GM21447 (cell line): ENCODE measurements at regions not wholly inside any gene's neighbourhood (a gene's known extent, or its start where the extent isn't known, plus 50 kb on each side); places are given as distances from the start of the nearest gene placed in this dataset.
"Not testable (repeated sequence)": the region's sequence is repeated elsewhere in the genome, so short reads cannot be mapped to it uniquely, and the experiment has no call there.

Source experiments
- ATAC-seq: cut with Tn5 transposase; IDR thresholded peaks from one replicate; pipeline ENCODE4 v1.9.1; 2021; ENCODE audit not compliant: unreplicated experiment

DNA sequence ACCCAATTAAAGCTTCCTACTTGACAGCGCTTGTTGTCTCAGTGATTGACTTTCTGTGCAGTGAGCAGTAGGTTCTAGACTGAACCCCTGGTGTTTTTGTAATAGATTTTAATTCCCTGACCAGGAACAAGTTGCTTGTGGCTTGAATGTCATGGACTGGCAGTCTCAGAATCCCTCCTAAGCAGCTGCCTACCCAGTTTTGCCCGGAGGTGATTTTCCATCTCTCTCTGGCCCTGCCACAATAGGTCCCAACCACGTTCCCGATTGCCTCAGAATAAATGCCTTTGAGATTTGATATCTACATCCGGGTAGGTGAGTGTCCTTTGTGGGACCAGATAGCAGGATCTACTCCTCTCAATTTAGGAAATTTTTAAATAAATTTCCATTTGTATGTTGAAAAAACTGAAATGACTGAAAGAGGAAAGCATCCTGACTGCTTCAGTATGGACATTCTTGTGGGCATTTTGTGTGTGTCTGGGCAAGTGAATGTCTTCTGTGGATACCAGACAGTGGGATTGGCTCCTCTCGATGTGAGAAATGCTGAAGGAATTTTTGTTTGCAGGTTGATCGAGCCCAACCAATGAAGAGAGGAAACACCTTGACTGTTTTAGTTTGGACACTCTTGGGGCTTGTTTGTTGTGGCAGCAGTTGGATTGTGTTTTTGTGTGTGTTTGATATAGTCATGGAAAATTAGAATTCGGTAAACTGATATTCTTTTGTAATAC lies 1607.4 kb downstream of the C4orf33 start:
- no peak for ATAC-seq

DNA sequence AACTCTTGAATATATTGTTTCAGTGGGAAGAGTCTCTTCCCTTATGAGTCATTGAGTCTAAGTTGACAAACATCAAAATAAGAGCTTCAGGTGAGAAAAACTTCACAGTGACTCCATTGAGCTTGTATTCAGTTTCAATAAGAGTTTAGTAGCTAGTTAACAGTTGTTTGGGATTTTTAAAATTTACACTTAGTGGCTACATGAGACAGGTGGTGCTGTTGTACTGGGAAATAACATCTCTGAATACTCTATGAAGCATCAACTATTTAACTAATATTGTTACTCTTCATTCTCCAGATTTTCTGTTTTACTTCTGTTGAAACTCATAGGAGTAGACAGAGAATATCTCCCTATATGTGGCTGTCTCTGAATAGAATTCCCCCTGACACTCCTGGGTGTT lies 1609.1 kb downstream of the C4orf33 start:
- no peak for ATAC-seq

DNA sequence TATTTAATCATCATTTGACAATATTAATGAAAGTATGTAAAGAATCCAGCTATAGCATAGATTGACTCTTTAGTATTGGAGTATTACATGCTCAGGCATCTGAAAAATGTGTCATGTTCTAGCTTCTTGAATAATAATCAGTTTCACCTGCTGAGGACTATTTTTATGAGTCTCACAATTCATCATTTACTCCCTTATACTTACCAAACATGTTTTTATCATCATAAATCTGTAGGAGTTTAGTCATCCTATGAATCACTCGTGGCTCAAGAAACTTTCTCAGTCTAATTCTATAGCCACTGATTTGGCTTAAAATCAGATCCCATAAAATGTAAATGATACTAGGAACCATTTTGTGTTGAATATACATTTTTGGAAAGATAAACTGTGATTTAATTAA lies 1616.1 kb downstream of the C4orf33 start:
- ATAC-seq = no peak

DNA sequence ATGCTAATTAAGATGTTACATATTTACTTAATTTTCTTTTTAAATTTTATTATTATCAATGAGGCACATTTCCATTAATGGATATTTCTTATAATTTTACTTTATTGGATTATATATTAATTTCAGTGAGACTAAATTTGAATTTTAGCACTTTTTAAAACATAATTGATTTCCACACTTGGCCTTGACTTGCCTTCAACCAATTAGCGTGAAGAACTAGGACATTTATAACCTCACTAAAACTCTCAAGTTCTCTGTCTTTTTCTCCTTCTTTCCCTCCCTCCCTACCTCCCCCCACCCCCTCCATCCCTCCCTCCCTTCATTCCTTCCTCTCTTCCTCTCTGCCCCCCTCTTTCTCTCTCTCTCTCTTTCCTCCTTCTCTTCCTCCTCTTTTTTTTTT lies 1618.1 kb downstream of the C4orf33 start:
- no peak for ATAC-seq

DNA sequence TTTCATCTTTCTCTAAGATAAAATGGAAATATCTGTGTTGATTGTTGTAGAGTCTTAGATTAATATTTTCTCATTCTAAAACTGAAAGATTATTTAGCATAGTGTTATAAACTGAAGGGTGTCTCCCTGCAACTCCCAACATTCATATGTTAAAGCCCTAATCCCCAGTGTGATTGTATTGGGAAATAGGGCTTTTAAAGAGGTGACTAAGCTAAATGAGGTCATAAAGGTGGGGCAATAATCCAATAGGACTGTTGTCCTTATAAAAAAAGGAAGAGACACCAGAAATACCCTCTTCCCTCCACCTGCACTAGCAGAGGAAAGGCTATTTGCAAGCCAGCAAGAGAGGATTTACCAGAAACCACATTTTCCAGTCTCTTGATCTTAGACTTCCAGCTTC lies 1626.4 kb downstream of the C4orf33 start:
- no peak for ATAC-seq

DNA sequence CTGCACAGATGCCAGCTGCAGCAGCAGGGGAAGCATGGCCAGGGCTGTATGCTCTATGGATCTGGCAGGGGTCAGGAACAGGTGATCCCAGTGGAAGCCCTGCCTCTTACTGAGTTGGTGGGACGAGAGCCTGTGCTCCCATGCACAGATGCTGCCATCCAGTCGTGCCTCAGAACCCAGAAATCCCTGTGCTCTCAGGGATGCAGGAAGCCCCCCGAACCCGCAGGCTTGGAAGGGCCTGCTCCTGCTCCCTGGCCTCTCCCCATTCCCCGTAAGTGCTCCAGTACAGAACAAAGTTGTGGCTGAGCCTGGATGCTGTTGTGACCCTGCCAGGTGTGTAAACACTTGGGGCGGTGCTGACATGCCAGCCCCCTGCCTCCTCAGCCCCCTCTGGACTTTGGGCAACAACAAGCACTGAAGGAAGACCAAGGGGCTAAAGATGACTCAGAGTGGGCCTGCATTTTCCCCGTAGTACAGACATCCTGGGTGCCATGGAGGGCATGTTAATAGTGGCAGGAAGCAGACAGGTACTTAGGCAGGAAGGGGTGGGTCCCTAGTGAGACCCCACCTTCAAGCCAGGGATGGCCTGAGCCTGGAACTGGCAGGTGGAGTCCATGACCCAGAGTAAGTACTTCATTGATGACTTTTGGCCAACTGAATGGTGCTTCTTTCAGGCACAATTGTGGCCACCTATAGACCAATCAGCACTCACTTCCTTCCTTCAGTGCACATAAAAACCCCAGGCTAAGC lies 1640.7 kb downstream of the C4orf33 start:
- ATAC-seq = no peak

GRCh38 chr4:130738233-130738632 lies 1642.3 kb downstream of the C4orf33 start:
- ATAC-seq = no peak

- ATAC-seq = no peak
These were observed 1651.9 kb downstream of the C4orf33 start for GRCh38 chr4:130747842-130748241.

DNA sequence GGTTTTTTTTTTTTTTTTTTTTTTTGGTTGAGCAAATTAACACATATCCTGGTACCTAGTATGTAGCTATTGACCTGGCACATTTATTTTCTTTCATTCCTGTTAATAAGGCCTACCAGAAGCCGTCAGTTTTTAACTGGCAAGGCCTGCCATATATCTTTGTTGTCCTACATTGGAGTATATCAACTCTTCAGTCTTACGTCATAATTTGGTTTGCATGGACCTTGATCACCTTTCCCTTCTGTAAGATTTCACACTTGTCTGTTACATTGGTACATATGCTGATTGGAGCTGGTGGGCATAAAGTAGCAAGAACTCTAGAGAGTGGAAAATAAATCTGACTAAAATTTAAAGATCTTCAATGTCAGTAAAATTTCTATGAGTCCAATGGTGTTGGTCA lies 1658.0 kb downstream of the C4orf33 start:
- no peak for ATAC-seq

GRCh38 chr4:130760246-130760645 lies 1664.3 kb downstream of the C4orf33 start:
- no peak for ATAC-seq

GRCh38 chr4:130767384-130767783 lies 1671.4 kb downstream of the C4orf33 start:
- ATAC-seq = not testable (repeated sequence)

GRCh38 chr4:130772966-130773365 lies 1677.0 kb downstream of the C4orf33 start:
- ATAC-seq = not testable (repeated sequence)

- no peak for ATAC-seq
These were observed 1712.5 kb downstream of the C4orf33 start for GRCh38 chr4:130808492-130808891.

DNA sequence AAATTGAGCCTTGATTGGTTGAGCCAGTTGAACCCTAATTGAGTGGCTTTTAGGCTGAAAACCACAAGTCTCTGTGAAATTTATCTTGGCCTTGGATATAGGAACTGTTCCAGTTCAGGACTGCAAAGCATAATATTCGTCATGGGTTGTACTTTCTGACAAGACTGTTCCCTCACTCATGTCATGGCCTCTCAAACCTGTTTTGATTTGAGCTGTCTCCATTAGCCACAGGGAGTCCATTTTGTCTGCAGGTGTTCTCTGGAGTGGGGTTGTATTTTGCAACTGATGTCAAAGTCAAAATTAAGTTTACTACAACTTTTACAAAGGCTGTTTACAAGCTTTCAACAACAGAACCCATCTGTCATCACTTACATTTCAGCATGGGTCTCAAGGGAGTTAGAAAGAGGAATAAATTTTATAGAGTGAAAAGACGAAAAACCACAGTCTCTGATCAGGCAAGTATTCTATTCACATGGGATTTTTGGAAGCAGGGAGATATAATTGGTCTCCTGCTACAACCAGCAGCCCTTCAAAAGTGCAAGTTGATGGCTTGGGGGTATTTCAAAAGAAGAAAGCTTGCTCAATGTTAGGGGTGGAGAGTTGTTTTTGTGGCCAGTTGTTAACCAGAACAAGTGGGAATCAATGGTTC lies 1716.3 kb downstream of the C4orf33 start:
- ATAC-seq = no peak

GRCh38 chr4:130814896-130815295 lies 1718.9 kb downstream of the C4orf33 start:
- ATAC-seq = no peak

DNA sequence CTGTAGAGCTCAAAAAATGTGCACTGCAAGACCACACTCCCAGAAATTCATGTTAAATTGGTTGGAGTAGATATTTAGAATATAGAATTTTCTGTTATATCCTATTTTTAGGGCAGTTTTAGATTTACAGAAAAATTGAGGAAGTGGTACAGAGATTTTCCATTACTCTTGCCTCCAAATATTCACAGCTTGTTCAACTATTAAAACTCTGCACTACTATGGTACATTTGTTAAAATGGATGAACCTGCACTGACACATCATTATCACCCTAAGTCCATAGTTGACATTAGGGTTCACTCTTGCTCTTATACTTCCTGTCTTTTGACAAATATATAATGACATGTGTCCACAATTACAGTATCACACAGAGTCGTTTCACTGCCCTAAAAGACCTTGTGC lies 1724.5 kb downstream of the C4orf33 start:
- ATAC-seq = no peak

- no peak for ATAC-seq
These were observed 1729.3 kb downstream of the C4orf33 start for GRCh38 chr4:130825284-130825683.

GRCh38 chr4:130850019-130850524 lies 1754.1 kb downstream of the C4orf33 start:
- no peak for ATAC-seq

- ATAC-seq = no peak
These were observed 1755.2 kb downstream of the C4orf33 start for GRCh38 chr4:130851107-130851506.

DNA sequence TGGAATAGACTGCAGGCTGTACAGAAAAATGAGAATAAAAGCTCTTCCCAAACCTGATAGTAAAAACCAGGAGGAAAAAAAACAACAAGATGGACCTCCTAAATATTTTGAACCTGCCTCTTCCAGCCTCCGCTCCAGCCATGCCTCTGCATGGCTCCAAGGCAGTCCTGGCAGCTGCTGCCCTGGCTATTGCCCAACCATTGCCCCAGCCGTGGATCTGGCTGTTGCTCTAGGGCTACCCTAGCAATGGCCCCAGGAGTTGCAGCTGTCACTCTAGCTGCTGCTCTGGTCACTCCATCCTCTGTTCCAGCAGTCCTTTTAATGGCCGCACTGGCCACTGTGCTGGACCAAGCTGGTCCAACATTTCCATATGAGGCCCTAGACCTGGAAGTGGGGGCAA lies 1756.0 kb downstream of the C4orf33 start:
- no peak for ATAC-seq

DNA sequence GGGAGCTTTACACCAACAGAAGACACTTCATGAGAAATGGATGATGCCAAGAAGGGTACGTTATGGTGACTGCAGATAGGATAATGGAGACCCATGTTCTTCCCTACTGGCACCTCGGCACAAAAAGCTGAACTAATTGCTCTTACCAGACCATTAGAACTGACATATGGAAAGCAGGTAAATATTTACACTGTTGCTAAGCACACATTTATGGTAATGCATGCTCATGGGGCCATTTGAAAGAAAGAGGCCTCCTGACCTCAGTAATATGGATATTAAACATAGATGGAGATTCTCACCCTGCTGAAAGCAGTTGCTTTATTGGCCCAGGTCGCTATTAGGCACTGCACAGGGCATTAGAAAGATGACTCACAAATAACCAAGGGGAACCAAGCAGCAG lies 1759.6 kb downstream of the C4orf33 start:
- no peak for ATAC-seq

DNA sequence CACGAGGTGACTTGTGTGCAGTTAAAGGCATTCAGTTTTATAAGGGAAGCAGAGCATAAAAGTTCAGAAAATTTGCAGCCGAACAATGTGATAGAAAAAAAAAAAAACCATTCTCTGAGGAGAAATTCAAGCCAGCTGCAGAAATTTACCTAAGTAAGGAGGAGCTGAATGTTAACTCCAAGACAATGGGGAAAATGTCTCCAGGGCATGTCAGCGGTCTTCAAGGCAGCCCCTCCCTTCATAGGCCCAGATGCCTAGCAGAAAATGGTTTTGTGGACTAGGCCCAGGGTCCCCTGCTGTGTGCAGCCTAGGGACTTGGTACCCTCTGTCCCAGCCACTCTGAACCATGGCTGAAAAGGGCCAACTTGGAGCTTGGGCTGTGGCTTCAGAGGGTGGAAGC lies 1764.0 kb downstream of the C4orf33 start:
- ATAC-seq = no peak
